Lower leg skin (tissue), 4 donors: ENCODE measurements at regions not wholly inside any gene's neighbourhood (a gene's known extent, or its start where the extent isn't known, plus 50 kb on each side); places are given as distances from the start of the nearest gene placed in this dataset.

Experiments used
- DNase-seq, 2 donors: peaks; one replicate each; pipeline ENCODE4 v3.0.0-alpha.2; 2019; ENCODE audit warnings: low spot score in 2 of 2
- H3K4me3 ChIP-seq: fragments of 200-600 bp; sonication (generic); 2 replicates; pipeline ENCODE4 v1.5.1; 2017; ENCODE audit warnings: mild to moderate bottlenecking, low read depth; ENCODE audit not compliant: poor library complexity, severe bottlenecking
- POLR2A ChIP-seq, 2 donors: fragments of 450-650 bp; IDR thresholded peaks; one replicate each; pipeline ENCODE4 v1.6.1; 2016 to 2017; ENCODE audit warnings: antibody characterized with exemption in 2 of 2, mild to moderate bottlenecking in 1 of 2, moderate library complexity in 1 of 2
- WGBS, 2 donors: methylation state at CpG; one replicate each; pipeline ENCODE4 v1.1.5; 2018; 5-methylcytosine and 5-hydroxymethylcytosine counted together
- intact Hi-C: fragments of 100-400 bp; cut with DNase I; formaldehyde crosslinking; loops from one replicate; pipeline ENCODE4 v1.15.0; 2023; ENCODE audit warnings: low total_unique reads
- TF ChIP-seq, protein P1 (sequence below), 3 donors: fragments of 450-650 bp; IDR thresholded peaks; one replicate each; pipeline ENCODE4 v1.5.1; 2016; ENCODE audit warnings: antibody characterized with exemption in 3 of 3, mild to moderate bottlenecking in 3 of 3, moderate library complexity in 2 of 3

- TF ChIP-seq, protein P1, sequence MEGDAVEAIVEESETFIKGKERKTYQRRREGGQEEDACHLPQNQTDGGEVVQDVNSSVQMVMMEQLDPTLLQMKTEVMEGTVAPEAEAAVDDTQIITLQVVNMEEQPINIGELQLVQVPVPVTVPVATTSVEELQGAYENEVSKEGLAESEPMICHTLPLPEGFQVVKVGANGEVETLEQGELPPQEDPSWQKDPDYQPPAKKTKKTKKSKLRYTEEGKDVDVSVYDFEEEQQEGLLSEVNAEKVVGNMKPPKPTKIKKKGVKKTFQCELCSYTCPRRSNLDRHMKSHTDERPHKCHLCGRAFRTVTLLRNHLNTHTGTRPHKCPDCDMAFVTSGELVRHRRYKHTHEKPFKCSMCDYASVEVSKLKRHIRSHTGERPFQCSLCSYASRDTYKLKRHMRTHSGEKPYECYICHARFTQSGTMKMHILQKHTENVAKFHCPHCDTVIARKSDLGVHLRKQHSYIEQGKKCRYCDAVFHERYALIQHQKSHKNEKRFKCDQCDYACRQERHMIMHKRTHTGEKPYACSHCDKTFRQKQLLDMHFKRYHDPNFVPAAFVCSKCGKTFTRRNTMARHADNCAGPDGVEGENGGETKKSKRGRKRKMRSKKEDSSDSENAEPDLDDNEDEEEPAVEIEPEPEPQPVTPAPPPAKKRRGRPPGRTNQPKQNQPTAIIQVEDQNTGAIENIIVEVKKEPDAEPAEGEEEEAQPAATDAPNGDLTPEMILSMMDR (IDR thresholded peaks at IDR 0.05), result no peak
- TF ChIP-seq POLR2A (IDR thresholded peaks at IDR 0.05), result no peak
- intact Hi-C loops, result no loop called here
- no peak overlapping the region for H3K4me3 ChIP-seq
- no peak for DNase-seq
- 51 to 57% methylated on average over 3 of the region's 3 CpGs for WGBS, 2 donors
These were observed 51.5 kb downstream of the SST start for GRCh38 chr3:187618722-187619121.

DNA sequence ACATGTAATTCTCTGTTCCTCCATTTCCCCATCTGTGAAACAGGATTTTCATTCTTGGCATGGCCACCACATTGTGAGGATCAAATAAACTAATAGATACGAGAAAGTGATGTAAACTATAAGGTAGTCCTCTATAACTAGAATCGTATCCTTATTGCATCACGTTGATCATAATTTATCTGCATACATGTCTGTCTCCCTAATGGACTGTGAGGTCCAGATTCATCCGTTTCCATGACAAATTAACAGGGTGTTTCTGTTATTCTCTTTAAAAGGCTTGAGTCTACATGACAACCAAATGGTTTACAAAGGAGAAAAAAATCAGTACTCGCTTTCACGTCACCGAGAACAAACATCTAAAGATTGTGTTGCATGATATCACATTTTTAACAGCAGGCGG lies 53.0 kb downstream of the SST start:
- TF ChIP-seq, protein P1 (IDR thresholded peaks at IDR 0.05), result no peak
- TF ChIP-seq POLR2A (IDR thresholded peaks at IDR 0.05), result no peak
- 80 to 85% methylated on average over 8 of the region's 8 CpGs for whole genome bisulfite sequencing, 2 donors
- intact Hi-C loops, result no loop called here
- DNase-seq, result no peak
- no peak overlapping the region for H3K4me3 ChIP-seq

GRCh38 chr3:187616307-187616972 lies 53.8 kb downstream of the SST start:
- 59 to 64% methylated on average over 4 of the region's 4 CpGs for WGBS, 2 donors
- no peak for DNase-seq
- intact Hi-C loops, result no loop called here
- H3K4me3 ChIP-seq, result no peak overlapping the region
- TF ChIP-seq, protein P1 (IDR thresholded peaks at IDR 0.05), result no peak
- TF ChIP-seq POLR2A (IDR thresholded peaks at IDR 0.05), result no peak

- no peak overlapping the region for H3K4me3 ChIP-seq
- 71 to 77% methylated on average over 3 of the region's 3 CpGs for WGBS, 2 donors
- DNase-seq, result no peak
- TF ChIP-seq POLR2A (IDR thresholded peaks at IDR 0.05), result no peak
- TF ChIP-seq, protein P1 (IDR thresholded peaks at IDR 0.05), result no peak
- intact Hi-C loops, result no loop called here
These were observed 54.6 kb downstream of the SST start for GRCh38 chr3:187615630-187616029.

GRCh38 chr3:187612656-187613055 lies 57.5 kb downstream of the SST start:
- TF ChIP-seq POLR2A (IDR thresholded peaks at IDR 0.05), result no peak
- TF ChIP-seq, protein P1 (IDR thresholded peaks at IDR 0.05), result no peak

GRCh38 chr3:187610981-187611511 lies 59.1 kb downstream of the SST start:
- WGBS, 2 donors, result 16 to 32% methylated on average over 1 of the region's 1 CpG
- no peak overlapping the region for H3K4me3 ChIP-seq
- TF ChIP-seq POLR2A (IDR thresholded peaks at IDR 0.05), result no peak
- TF ChIP-seq, protein P1 (IDR thresholded peaks at IDR 0.05), result no peak
- DNase-seq, result no peak
- intact Hi-C loops, result no loop called here

More at GRCh38 chr3:187612656-187613055, 57.5 kb downstream of the SST start:
- intact Hi-C loops, result no loop called here
- no peak overlapping the region for H3K4me3 ChIP-seq
- DNase-seq, result no peak
- WGBS, 2 donors, result 17 to 28% methylated on average over 1 of the region's 1 CpG
